WTC11 (cell line): ENCODE measurements at regions not wholly inside any gene's neighbourhood (a gene's known extent, or its start where the extent isn't known, plus 50 kb on each side); places are given as distances from the start of the nearest gene placed in this dataset.

Source experiments
- ATAC-seq: fragments of 200-7000 bp; cut with Tn5 transposase; 2 replicates; pipeline ENCODE4 v1.10.0; 2021; ENCODE audit warnings: mild to moderate bottlenecking, moderate library complexity
- CTCF ChIA-PET: fragments of 300-600 bp; sonication (Branson Sonifier 250); formaldehyde crosslinking; loops from one replicate; lab custom pipeline; 2021; ENCODE audit warnings: antibody characterized with exemption; lab: Charles Lee
- POLR2A ChIA-PET: fragments of 350-600 bp; sonication (Branson Sonifier 250); formaldehyde crosslinking; loops from one replicate; lab custom pipeline; 2021; ENCODE audit warnings: antibody characterized with exemption; lab: Charles Lee
- DNase-seq: peaks from one replicate; pipeline ENCODE4 v3.0.0; 2021; ENCODE audit warnings: low spot score
- H3K27ac Mint-ChIP-seq: 2 replicates; pipeline ENCODE4 v1.8.0; 2021; ENCODE audit warnings: mixed read lengths
- H3K27me3 Mint-ChIP-seq: 2 replicates; pipeline ENCODE4 v1.8.0; 2021; ENCODE audit warnings: low read depth, mild to moderate bottlenecking, moderate library complexity, mixed read lengths
- H3K36me3 Mint-ChIP-seq: 2 replicates; pipeline ENCODE4 v1.8.0; 2021; ENCODE audit warnings: mixed read lengths
- H3K4me1 Mint-ChIP-seq: 2 replicates; pipeline ENCODE4 v1.8.0; 2022; ENCODE audit warnings: mixed read lengths
- H3K4me3 Mint-ChIP-seq: 2 replicates; pipeline ENCODE4 v1.8.0; 2021; ENCODE audit warnings: mild to moderate bottlenecking, moderate library complexity, mixed read lengths
- H3K9me3 Mint-ChIP-seq: 2 replicates; pipeline ENCODE4 v1.8.0; 2021; ENCODE audit warnings: mixed read lengths
- ATF1 ChIP-seq: sonication (generic); formaldehyde crosslinking; IDR thresholded peaks from 2 replicates; pipeline ENCODE4 v1.8.1; 2023; ENCODE audit warnings: mild to moderate bottlenecking, moderate library complexity, missing genetic modification reagents
- ATF2 ChIP-seq: sonication (generic); formaldehyde crosslinking; IDR thresholded peaks from 2 replicates; pipeline ENCODE4 v1.8.1; 2022; ENCODE audit warnings: low read depth, missing genetic modification reagents, borderline replicate concordance
- CBFB ChIP-seq: sonication (generic); formaldehyde crosslinking; IDR thresholded peaks from 2 replicates; pipeline ENCODE4 v1.8.1; 2022; ENCODE audit warnings: mild to moderate bottlenecking, low read depth, missing genetic modification reagents
- CREB1 ChIP-seq: sonication (generic); formaldehyde crosslinking; IDR thresholded peaks from 2 replicates; pipeline ENCODE4 v1.8.0; 2023; ENCODE audit warnings: mild to moderate bottlenecking, missing genetic modification reagents
- CREM ChIP-seq: sonication (generic); formaldehyde crosslinking; IDR thresholded peaks from 2 replicates; pipeline ENCODE4 v1.8.1; 2022; ENCODE audit warnings: mild to moderate bottlenecking, missing genetic modification reagents, moderate library complexity
- E2F4 ChIP-seq: sonication (generic); formaldehyde crosslinking; IDR thresholded peaks from 2 replicates; pipeline ENCODE4 v1.8.1; 2022; ENCODE audit warnings: low read depth, mild to moderate bottlenecking, moderate library complexity, missing genetic modification reagents, borderline replicate concordance
- EMX1 ChIP-seq: fragments of 250-450 bp; sonication (Bioruptor Pico); IDR thresholded peaks from 2 replicates; pipeline ENCODE4 v1.8.0; 2021; ENCODE audit warnings: mild to moderate bottlenecking
- ESRRA ChIP-seq: sonication (generic); formaldehyde crosslinking; IDR thresholded peaks from 2 replicates; pipeline ENCODE4 v1.8.1; 2022; ENCODE audit warnings: mild to moderate bottlenecking, missing genetic modification reagents, borderline replicate concordance
- FOXK1 ChIP-seq: sonication (generic); formaldehyde crosslinking; IDR thresholded peaks from 2 replicates; pipeline ENCODE4 v1.8.0; 2022; ENCODE audit warnings: mild to moderate bottlenecking, moderate library complexity, missing genetic modification reagents
- HMGA2 ChIP-seq: fragments of 250-450 bp; sonication (Bioruptor Pico); IDR thresholded peaks from 2 replicates; pipeline ENCODE4 v1.4.0; 2021; ENCODE audit warnings: mild to moderate bottlenecking, moderate library complexity
- NFE2L1 ChIP-seq: sonication (generic); formaldehyde crosslinking; IDR thresholded peaks from 2 replicates; pipeline ENCODE4 v1.8.1; 2023; ENCODE audit warnings: missing genetic modification reagents
- NR2C2 ChIP-seq: sonication (generic); formaldehyde crosslinking; IDR thresholded peaks from 2 replicates; pipeline ENCODE4 v1.8.0; 2022; ENCODE audit warnings: mild to moderate bottlenecking, missing genetic modification reagents
- PREB ChIP-seq: sonication (generic); formaldehyde crosslinking; IDR thresholded peaks from 2 replicates; pipeline ENCODE4 v1.8.1; 2022; ENCODE audit warnings: mild to moderate bottlenecking, missing genetic modification reagents, moderate library complexity, borderline replicate concordance
- TEAD1 ChIP-seq: sonication (generic); formaldehyde crosslinking; IDR thresholded peaks from 2 replicates; pipeline ENCODE4 v1.8.0; 2022; ENCODE audit warnings: mild to moderate bottlenecking, missing genetic modification reagents
- ZNF219 ChIP-seq: sonication (generic); formaldehyde crosslinking; IDR thresholded peaks from 2 replicates; pipeline ENCODE4 v1.8.0; 2023; ENCODE audit warnings: missing genetic modification reagents, mild to moderate bottlenecking, borderline replicate concordance
- ZNF423 ChIP-seq: fragments of 250-450 bp; sonication (Bioruptor Pico); IDR thresholded peaks from 2 replicates; pipeline ENCODE4 v2.1.2; 2022; ENCODE audit warnings: mild to moderate bottlenecking, moderate library complexity
- ZNF512 ChIP-seq: sonication (generic); formaldehyde crosslinking; IDR thresholded peaks from 2 replicates; pipeline ENCODE4 v1.8.1; 2022; ENCODE audit warnings: missing genetic modification reagents, borderline replicate concordance
- TF ChIP-seq, protein P1 (sequence below): fragments of 250-450 bp; sonication (Bioruptor Pico); IDR thresholded peaks from 2 replicates; pipeline ENCODE4 v1.9.0; 2021; ENCODE audit warnings: mild to moderate bottlenecking
- TF ChIP-seq, protein P2 (sequence below): sonication (generic); formaldehyde crosslinking; conservative IDR thresholded peaks from 2 replicates; pipeline ENCODE4 v1.8.1; 2023; ENCODE audit warnings: mild to moderate bottlenecking, low read depth, missing genetic modification reagents, moderate library complexity

DNA sequence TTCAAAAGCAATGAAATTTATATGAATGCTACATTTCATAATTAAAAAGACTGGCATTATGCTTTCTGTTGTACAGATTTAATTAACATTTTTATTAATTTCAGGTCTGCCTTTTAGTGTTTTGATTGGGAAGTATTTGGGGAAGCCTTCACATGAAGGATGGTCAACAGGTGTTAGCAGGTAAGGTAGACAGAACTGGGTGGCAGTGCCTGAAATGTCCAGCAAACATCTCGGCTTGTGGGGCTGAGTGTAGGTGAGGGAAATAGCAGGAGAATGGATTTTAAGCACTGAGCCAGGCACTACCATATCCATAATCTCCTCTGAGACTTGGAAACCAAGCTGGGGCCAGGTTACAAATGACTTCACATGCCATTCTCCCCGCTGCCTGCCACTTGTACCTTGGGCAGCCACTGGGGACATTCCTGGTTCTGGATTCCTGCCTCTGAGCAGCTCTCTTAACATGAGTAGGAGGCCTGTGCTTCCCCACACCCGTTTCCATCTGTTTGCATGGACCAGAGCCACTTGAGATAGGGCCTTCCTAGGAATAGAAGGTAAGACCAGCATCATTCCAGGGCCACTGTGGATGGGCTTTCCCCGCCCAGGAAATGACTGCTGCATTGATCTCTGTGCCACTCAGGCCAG lies 125.9 kb upstream of the HES1 start:
- DNase-seq (peak; percentile 28), ATAC-seq (peak; percentile 69)
- CTCF ChIA-PET, result interaction anchor here (0.6 to 1.0 kb wide), 3 partner anchors 15 to 48 kb away, joined by 3 to 4 read pairs (median 3); no protein-coding TSS in a partner anchor
- TF ChIP-seq TEAD1 (no peak), NFE2L1 (CRISPR knock-in tag) (no peak), ATF2 (CRISPR knock-in tag) (no peak)
- TF ChIP-seq, protein P1, sequence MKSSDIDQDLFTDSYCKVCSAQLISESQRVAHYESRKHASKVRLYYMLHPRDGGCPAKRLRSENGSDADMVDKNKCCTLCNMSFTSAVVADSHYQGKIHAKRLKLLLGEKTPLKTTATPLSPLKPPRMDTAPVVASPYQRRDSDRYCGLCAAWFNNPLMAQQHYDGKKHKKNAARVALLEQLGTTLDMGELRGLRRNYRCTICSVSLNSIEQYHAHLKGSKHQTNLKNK (CRISPR knock-in tag), result no peak
- no peak overlapping the region for H3K27ac Mint-ChIP-seq
- no peak overlapping the region for H3K4me3 Mint-ChIP-seq
- H3K4me1 Mint-ChIP-seq, result peaks cover 37% of the 10 kb centered on the region
- no peaks in the 10 kb centered on the region for H3K9me3 Mint-ChIP-seq
- H3K27me3 Mint-ChIP-seq, result peaks cover 51% of the 10 kb centered on the region
- H3K36me3 Mint-ChIP-seq, result no peaks in the 10 kb centered on the region
- POLR2A ChIA-PET, result interaction anchor here (0.9 kb wide), 1 partner anchor 125 kb away, joined by 3 read pairs; no protein-coding TSS in a partner anchor

DNA sequence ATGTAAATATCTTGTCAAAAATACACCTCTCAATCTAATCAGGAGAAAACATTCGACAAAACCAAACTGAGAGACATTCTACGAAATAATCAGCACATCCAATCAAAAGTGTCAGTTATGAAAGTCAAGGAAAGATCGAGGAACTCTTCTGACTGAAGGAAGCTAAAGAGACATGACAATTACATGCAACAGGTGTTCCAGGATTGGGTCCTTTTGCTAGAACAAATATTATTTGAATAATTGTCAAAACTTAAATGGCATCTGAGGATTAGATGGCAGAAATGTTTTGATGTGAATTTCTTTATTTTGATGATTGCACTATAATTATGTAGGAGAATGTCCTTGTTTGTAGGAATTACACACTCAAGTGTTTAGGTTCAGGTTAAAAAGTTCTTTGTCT lies 124.1 kb upstream of the HES1 start:
- DNase-seq (no peak), ATAC-seq (no peak)
- Mint-ChIP-seq H3K27ac (no peak overlapping the region), H3K27me3 (peaks cover 34% of the 10 kb centered on the region), H3K9me3 (no peaks in the 10 kb centered on the region), H3K4me1 (peaks cover 30% of the 10 kb centered on the region), H3K36me3 (no peaks in the 10 kb centered on the region), H3K4me3 (no peak overlapping the region)
- CTCF ChIA-PET, result interaction anchor here (0.7 kb wide), 1 partner anchor 227 kb away, joined by 4 read pairs; no protein-coding TSS in a partner anchor
- TF ChIP-seq CREM (no peak), PREB (CRISPR knock-in tag) (no peak), EMX1 (CRISPR knock-in tag) (no peak), CBFB (no peak), ZNF219 (CRISPR knock-in tag) (no peak)
- POLR2A ChIA-PET, result no interaction called here

GRCh38 chr3:194013928-194014327 lies 122.0 kb upstream of the HES1 start:
- no peak for TF ChIP-seq E2F4 (CRISPR knock-in tag)
- Mint-ChIP-seq H3K27ac (no peak overlapping the region), H3K4me1 (peaks cover 23% of the 10 kb centered on the region), H3K27me3 (peaks cover 13% of the 10 kb centered on the region), H3K36me3 (no peaks in the 10 kb centered on the region), H3K4me3 (no peak overlapping the region), H3K9me3 (no peaks in the 10 kb centered on the region)
- POLR2A ChIA-PET, result no interaction called here
- no peak for ATAC-seq
- CTCF ChIA-PET, result no interaction called here
- DNase-seq, result no peak

DNA sequence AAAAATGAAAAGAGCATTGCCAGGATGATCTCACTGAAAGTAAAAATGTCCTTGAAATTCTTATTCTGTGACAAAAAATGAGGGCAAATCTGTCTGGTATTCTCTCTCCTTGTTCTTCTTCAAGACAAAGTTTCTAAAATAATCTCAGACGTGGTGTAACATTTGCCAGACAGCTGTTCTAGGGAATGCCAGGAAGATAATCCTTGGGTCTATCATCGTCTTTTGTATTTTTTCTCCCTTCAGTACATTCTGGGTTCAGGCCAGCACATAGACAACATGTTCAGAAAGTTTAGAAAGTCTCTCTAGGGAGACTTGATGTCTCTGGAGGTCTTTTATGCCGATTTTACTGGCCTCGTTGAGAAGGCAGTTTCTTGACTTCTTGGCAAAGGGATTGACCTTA lies 121.2 kb upstream of the HES1 start:
- POLR2A ChIA-PET, result no interaction called here
- H3K4me3 Mint-ChIP-seq, result no peak overlapping the region
- ATAC-seq (no peak), DNase-seq (no peak)
- H3K27ac Mint-ChIP-seq, result no peak overlapping the region
- H3K27me3 Mint-ChIP-seq, result peaks cover 9% of the 10 kb centered on the region
- peaks cover 20% of the 10 kb centered on the region for H3K4me1 Mint-ChIP-seq
- no peaks in the 10 kb centered on the region for H3K9me3 Mint-ChIP-seq
- H3K36me3 Mint-ChIP-seq, result no peaks in the 10 kb centered on the region
- CTCF ChIA-PET, result no interaction called here
- TF ChIP-seq CBFB, result no peak
- no peak for TF ChIP-seq HMGA2 (CRISPR knock-in tag)
- TF ChIP-seq, protein P2, sequence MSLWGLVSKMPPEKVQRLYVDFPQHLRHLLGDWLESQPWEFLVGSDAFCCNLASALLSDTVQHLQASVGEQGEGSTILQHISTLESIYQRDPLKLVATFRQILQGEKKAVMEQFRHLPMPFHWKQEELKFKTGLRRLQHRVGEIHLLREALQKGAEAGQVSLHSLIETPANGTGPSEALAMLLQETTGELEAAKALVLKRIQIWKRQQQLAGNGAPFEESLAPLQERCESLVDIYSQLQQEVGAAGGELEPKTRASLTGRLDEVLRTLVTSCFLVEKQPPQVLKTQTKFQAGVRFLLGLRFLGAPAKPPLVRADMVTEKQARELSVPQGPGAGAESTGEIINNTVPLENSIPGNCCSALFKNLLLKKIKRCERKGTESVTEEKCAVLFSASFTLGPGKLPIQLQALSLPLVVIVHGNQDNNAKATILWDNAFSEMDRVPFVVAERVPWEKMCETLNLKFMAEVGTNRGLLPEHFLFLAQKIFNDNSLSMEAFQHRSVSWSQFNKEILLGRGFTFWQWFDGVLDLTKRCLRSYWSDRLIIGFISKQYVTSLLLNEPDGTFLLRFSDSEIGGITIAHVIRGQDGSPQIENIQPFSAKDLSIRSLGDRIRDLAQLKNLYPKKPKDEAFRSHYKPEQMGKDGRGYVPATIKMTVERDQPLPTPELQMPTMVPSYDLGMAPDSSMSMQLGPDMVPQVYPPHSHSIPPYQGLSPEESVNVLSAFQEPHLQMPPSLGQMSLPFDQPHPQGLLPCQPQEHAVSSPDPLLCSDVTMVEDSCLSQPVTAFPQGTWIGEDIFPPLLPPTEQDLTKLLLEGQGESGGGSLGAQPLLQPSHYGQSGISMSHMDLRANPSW (CRISPR knock-in tag), result no peak
- no peak for TF ChIP-seq ESRRA (CRISPR knock-in tag)
- no peak for TF ChIP-seq FOXK1 (CRISPR knock-in tag)
- TF ChIP-seq ZNF423 (CRISPR knock-in tag), result no peak
- no peak for TF ChIP-seq ATF1 (CRISPR knock-in tag)
- TF ChIP-seq ATF2 (CRISPR knock-in tag), result no peak
- TF ChIP-seq CREB1 (CRISPR knock-in tag), result no peak
- TF ChIP-seq NR2C2 (CRISPR knock-in tag), result no peak
- no peak for TF ChIP-seq ZNF512 (CRISPR knock-in tag)
